ENCODE measurements at regions not wholly inside any gene's neighbourhood (a gene's known extent, or its start where the extent isn't known, plus 50 kb on each side); places are given as distances from the start of the nearest gene placed in this dataset.

DNA sequence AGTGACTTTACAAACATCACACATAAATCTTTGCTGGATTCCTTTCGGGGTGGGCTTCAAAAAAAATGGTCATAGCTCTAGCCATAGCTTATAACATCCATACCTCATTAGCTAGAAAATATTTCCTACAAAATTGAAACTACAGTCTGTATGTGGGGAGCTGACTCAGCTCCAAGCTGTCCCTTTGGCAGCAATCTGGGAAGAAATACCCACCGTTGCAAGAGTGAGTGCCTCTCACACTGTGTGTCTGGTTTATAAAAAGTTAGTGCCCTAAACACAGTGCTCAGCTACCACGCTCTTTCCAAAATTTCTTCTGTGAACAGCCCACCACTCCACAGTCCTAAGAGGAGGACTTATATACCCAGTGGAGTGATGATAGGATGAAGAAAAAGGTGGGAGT is 170.1 kb downstream of the RBM43 start:
- 59 to 79% methylated on average over 2 to 3 of the region's 3 CpGs for WGBS, 2 donors (ENCODE audit: low coverage in 1 of 2)
- Histone ChIP-seq H3K9me3 (no peaks in the 10 kb centered on the region), H3K4me3 (no peak overlapping the region), H3K4me1 (no peaks in the 10 kb centered on the region), H3K36me3 (no peaks in the 10 kb centered on the region), H3K27me3 (no peaks in the 10 kb centered on the region), H3K27ac (no peak overlapping the region)
- no peak for ATAC-seq
- TF ChIP-seq, protein P1, sequence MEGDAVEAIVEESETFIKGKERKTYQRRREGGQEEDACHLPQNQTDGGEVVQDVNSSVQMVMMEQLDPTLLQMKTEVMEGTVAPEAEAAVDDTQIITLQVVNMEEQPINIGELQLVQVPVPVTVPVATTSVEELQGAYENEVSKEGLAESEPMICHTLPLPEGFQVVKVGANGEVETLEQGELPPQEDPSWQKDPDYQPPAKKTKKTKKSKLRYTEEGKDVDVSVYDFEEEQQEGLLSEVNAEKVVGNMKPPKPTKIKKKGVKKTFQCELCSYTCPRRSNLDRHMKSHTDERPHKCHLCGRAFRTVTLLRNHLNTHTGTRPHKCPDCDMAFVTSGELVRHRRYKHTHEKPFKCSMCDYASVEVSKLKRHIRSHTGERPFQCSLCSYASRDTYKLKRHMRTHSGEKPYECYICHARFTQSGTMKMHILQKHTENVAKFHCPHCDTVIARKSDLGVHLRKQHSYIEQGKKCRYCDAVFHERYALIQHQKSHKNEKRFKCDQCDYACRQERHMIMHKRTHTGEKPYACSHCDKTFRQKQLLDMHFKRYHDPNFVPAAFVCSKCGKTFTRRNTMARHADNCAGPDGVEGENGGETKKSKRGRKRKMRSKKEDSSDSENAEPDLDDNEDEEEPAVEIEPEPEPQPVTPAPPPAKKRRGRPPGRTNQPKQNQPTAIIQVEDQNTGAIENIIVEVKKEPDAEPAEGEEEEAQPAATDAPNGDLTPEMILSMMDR (IDR thresholded peaks at IDR 0.05) = no peak
- TF ChIP-seq POLR2A (IDR thresholded peaks at IDR 0.05) = no peak

DNA sequence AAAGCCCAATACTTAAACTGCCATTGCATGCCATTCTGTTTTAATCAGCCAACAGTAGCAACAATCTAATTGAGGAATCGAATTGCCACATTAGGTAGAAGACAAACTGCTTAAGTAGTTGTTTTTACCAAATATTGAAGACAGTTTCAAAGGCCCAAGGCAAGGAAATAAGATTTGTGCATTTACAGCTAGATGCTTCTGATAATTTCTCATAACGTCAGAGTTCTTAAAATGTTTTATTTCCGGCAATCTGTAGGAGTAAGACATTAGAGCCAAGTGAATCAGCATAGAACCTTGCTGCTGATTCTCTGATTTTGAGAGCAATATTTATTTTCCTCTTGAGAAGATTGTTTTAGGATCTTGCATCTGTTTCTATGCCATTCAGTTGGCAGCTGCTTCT is 174.3 kb downstream of the RBM43 start:
- Histone ChIP-seq H3K36me3 (no peaks in the 10 kb centered on the region), H3K27ac (no peak overlapping the region), H3K4me3 (no peak overlapping the region), H3K27me3 (no peaks in the 10 kb centered on the region), H3K9me3 (no peaks in the 10 kb centered on the region), H3K4me1 (no peaks in the 10 kb centered on the region)
- no peak for ATAC-seq
- 69 to 89% methylated on average over 3 of the region's 3 CpGs for WGBS, 2 donors (ENCODE audit: low coverage in 1 of 2)
- TF ChIP-seq, protein P1 (IDR thresholded peaks at IDR 0.05) = no peak
- TF ChIP-seq POLR2A (IDR thresholded peaks at IDR 0.05) (no peak), EP300 (IDR thresholded peaks at IDR 0.05) (no peak), POLR2AphosphoS5 (IDR thresholded peaks at IDR 0.05) (no peak)

DNA sequence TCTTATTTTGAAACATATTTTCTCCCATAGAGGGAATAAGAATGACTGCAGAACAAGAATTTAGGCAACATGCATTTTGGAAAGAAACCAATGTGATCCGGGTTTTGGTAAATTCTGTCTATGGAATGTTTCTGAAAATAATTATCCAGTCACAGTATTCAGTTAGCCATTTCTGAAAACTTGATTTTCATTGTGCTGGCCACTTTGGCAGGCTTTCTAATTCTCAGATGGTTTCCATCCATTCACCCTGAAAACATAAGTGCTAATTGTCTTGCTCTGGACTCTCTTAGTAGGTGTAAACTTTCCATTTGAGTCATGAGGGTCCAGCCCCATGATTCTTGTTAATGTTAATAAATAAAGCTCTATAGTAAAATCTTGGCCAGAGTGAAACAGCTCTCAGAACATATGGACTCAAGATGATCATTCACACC is 176.5 kb downstream of the RBM43 start:
- Histone ChIP-seq H3K27me3 (no peaks in the 10 kb centered on the region), H3K9me3 (no peaks in the 10 kb centered on the region), H3K36me3 (no peaks in the 10 kb centered on the region), H3K4me3 (no peak overlapping the region), H3K27ac (no peak overlapping the region), H3K4me1 (no peaks in the 10 kb centered on the region)
- no peak for TF ChIP-seq EP300 (IDR thresholded peaks at IDR 0.05)
- TF ChIP-seq POLR2AphosphoS5 (IDR thresholded peaks at IDR 0.05) = no peak
- no peak for TF ChIP-seq POLR2A (IDR thresholded peaks at IDR 0.05)
- TF ChIP-seq, protein P1 (IDR thresholded peaks at IDR 0.05) = no peak
- 31 to 40% methylated on average over 1 of the region's 1 CpG for WGBS, 2 donors (ENCODE audit: low coverage in 1 of 2)
- no peak for ATAC-seq

DNA sequence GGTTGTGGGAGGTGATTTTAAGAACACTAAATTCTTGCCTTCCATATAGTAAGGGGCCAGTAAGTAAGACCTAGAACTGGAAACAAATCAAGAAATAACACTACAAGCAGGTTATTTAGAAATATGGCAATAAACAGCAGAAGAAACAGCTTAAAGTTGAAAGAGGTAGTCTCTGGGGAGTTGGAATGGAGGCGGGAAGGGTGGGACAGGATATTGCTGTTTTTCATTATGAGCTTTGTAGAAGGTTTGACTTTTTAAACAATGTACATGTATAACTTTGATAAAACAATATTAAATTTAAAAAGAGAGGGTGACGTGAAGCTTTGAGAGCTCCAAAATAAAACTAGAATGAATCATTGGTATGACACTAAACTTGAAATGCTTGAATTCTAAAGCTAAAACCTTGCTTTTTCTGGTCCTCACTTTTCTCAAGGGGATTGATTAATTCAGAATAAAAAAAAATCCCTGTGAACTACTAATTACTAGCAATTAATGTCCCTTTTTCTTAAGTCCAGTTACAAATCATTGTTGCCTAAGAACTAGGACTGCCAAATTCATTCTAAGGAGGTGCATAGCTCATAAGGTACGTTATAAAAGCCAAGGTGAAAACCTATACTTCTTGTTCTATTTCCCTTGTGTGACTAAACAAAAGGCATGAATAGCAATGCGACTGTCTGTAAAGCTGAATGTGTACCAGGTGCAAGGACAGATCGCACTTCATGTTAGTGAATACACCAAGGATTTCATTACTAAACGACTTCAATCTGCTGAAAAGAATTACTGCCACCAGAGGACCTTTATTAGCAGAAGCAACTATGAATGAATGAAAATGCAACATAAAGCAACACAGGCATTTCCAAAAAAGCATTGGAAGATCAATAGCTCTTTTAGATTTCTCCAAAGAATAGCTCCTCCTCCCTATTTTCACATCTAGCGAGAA is 177.5 kb downstream of the RBM43 start:
- Histone ChIP-seq H3K9me3 (no peaks in the 10 kb centered on the region), H3K27me3 (no peaks in the 10 kb centered on the region), H3K36me3 (no peaks in the 10 kb centered on the region), H3K4me3 (no peak overlapping the region), H3K27ac (no peak overlapping the region), H3K4me1 (no peaks in the 10 kb centered on the region)
- TF ChIP-seq, protein P1 (IDR thresholded peaks at IDR 0.05) = no peak
- TF ChIP-seq POLR2AphosphoS5 (IDR thresholded peaks at IDR 0.05) = no peak
- no peak for TF ChIP-seq EP300 (IDR thresholded peaks at IDR 0.05)
- no peak for TF ChIP-seq POLR2A (IDR thresholded peaks at IDR 0.05)
- WGBS, 2 donors (ENCODE audit: low coverage in 1 of 2) = 57 to 71% methylated on average over 7 of the region's 7 CpGs
- ATAC-seq = no peak

DNA sequence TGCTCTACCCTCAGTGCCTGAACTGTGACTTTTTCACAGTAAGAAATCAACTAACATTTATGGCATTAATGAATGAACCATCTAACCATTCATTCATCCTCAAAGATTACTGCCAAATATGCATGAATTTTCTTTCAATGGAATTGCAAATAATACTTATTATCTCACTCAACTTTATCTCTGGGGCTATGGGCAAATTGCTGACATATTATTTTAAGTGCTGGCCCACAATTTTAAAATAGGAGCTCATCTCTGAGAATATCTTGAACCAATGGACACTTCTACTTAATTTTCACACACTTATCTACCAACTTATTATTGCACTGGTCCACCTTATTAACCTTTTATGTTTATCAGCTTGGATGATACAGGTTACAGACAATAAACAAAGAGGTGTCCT is 182.8 kb downstream of the RBM43 start:
- H3K9me3 ChIP-seq = peaks cover 0 to 12% (median 0%) of the 10 kb centered on the region in 3 donors
- no peaks in the 10 kb centered on the region for H3K27me3 ChIP-seq
- H3K4me3 ChIP-seq = no peak overlapping the region
- no peaks in the 10 kb centered on the region for H3K4me1 ChIP-seq
- TF ChIP-seq, protein P1 (IDR thresholded peaks at IDR 0.05) = no peak
- TF ChIP-seq POLR2AphosphoS5 (IDR thresholded peaks at IDR 0.05) (no peak), POLR2A (IDR thresholded peaks at IDR 0.05) (no peak), EP300 (IDR thresholded peaks at IDR 0.05) (no peak)
- H3K27ac ChIP-seq = no peak overlapping the region
- no peaks in the 10 kb centered on the region for H3K36me3 ChIP-seq
- ATAC-seq = no peak

Data from gastroesophageal sphincter (tissue), 4 donors.